Liver (tissue), 8 donors: ENCODE measurements at regions not wholly inside any gene's neighbourhood (a gene's known extent, or its start where the extent isn't known, plus 50 kb on each side); places are given as distances from the start of the nearest gene placed in this dataset.

Experiments used
- DNase-seq: peaks from one replicate; pipeline ENCODE4 v3.0.0-alpha.2; 2017; ENCODE audit warnings: low spot score
- H3K27ac ChIP-seq, 2 donors: one replicate each; pipeline ENCODE4 v1.7.0; 2013; ENCODE audit warnings: inconsistent platforms in 2 of 2, low read length in 2 of 2, control low read depth in 1 of 2, low read depth in 1 of 2, mild to moderate bottlenecking in 1 of 2
- H3K27me3 ChIP-seq, 4 donors: one replicate each; pipeline versions ENCODE4 v1.6.1 to v1.7.0; 2013; ENCODE audit warnings: low read length in 3 of 4, inconsistent platforms in 1 of 4, mild to moderate bottlenecking in 1 of 4, moderate library complexity in 1 of 4; ENCODE audit not compliant: control insufficient read depth in 4 of 4, insufficient read depth in 4 of 4
- H3K36me3 ChIP-seq, 4 donors: one replicate each; pipeline versions ENCODE4 v1.6.1 to v1.7.0; 2013; ENCODE audit warnings: low read length in 3 of 4, mild to moderate bottlenecking in 3 of 4, low read depth in 1 of 4, moderate library complexity in 1 of 4; ENCODE audit not compliant: control insufficient read depth in 4 of 4, insufficient read depth in 3 of 4
- H3K4me1 ChIP-seq, 4 donors: one replicate each; pipeline versions ENCODE4 v1.6.1 to v1.7.0; 2013; ENCODE audit warnings: low read length in 3 of 4, mild to moderate bottlenecking in 3 of 4, moderate library complexity in 1 of 4; ENCODE audit not compliant: control insufficient read depth in 4 of 4, insufficient read depth in 4 of 4
- H3K4me3 ChIP-seq, 3 donors: one replicate each; pipeline versions ENCODE4 v1.6.1 to v1.7.0; 2013; ENCODE audit warnings: low read length in 3 of 3, control low read depth in 1 of 3, low read depth in 1 of 3, mild to moderate bottlenecking in 1 of 3
- H3K9ac ChIP-seq, 2 donors: one replicate each; pipeline ENCODE4 v1.7.0; 2013; ENCODE audit warnings: low read length in 2 of 2, mild to moderate bottlenecking in 2 of 2, moderate library complexity in 2 of 2, control low read depth in 1 of 2, low read depth in 1 of 2
- H3K9me3 ChIP-seq, 4 donors: one replicate each; pipeline versions ENCODE4 v1.6.1 to v1.7.0; 2013; ENCODE audit warnings: low read length in 3 of 4; ENCODE audit not compliant: control insufficient read depth in 4 of 4
- EGR1 ChIP-seq, 2 donors: IDR thresholded peaks; 2 replicates each; pipeline ENCODE4 v1.6.1; 2016 to 2018; ENCODE audit warnings: antibody characterized with exemption in 2 of 2, low read depth in 2 of 2
- FOXA2 ChIP-seq: IDR thresholded peaks from 2 replicates; pipeline ENCODE4 v1.6.1; 2016; ENCODE audit warnings: antibody characterized with exemption
- GABPA ChIP-seq, 2 donors: IDR thresholded peaks in 1 of 2; conservative IDR thresholded peaks in 1 of 2; 2 replicates each; pipeline ENCODE4 v1.6.1; 2016; ENCODE audit warnings: antibody characterized with exemption in 2 of 2, mild to moderate bottlenecking in 1 of 2, moderate library complexity in 1 of 2
- HNF4G ChIP-seq: IDR thresholded peaks from 2 replicates; pipeline ENCODE4 v1.6.1; 2016; ENCODE audit warnings: antibody characterized with exemption
- RAD21 ChIP-seq, 2 donors: IDR thresholded peaks; 2 replicates each; pipeline ENCODE4 v1.6.1; 2016; ENCODE audit warnings: antibody characterized with exemption in 2 of 2, mild to moderate bottlenecking in 2 of 2
- RXRA ChIP-seq, 2 donors: IDR thresholded peaks; 2 replicates each; pipeline ENCODE4 v1.6.1; 2017 to 2018; ENCODE audit warnings: antibody characterized with exemption in 2 of 2, mild to moderate bottlenecking in 1 of 2
- SP1 ChIP-seq: IDR thresholded peaks from 2 replicates; pipeline ENCODE4 v1.6.1; 2018; ENCODE audit warnings: antibody characterized with exemption, mild to moderate bottlenecking
- YY1 ChIP-seq: IDR thresholded peaks from 2 replicates; pipeline ENCODE4 v1.6.1; 2016; ENCODE audit warnings: antibody characterized with exemption, mild to moderate bottlenecking
- WGBS: extraction: QIAGEN DNeasy Blood & Tissue Kit; methylation state at CpG from one replicate; pipeline ENCODE4 v1.1.7; 2013; 5-methylcytosine and 5-hydroxymethylcytosine counted together
- TF ChIP-seq, protein P1 (sequence below): IDR thresholded peaks from 2 replicates; pipeline ENCODE4 v1.6.1; 2016; ENCODE audit warnings: antibody characterized with exemption
- TF ChIP-seq, protein P2 (sequence below): IDR thresholded peaks from 2 replicates; pipeline ENCODE4 v1.6.1; 2016; ENCODE audit warnings: antibody characterized with exemption
- TF ChIP-seq, protein P3 (sequence below): fragments of 150-350 bp; IDR thresholded peaks from 2 replicates; pipeline ENCODE4 v1.5.1; 2017; ENCODE audit warnings: improper control_type of control experiment, low read depth, low read length; ENCODE audit not compliant: missing input control
- TF ChIP-seq, protein P4 (sequence below): IDR thresholded peaks from 2 replicates; pipeline ENCODE4 v1.6.1; 2016; ENCODE audit warnings: antibody characterized with exemption, mild to moderate bottlenecking
- TF ChIP-seq, protein P5 (sequence below): IDR thresholded peaks from 2 replicates; pipeline ENCODE4 v1.6.1; 2016; ENCODE audit warnings: antibody characterized with exemption
- donor health status: healthy.
- donor health status: healthy.
- donor health status: healthy.
- donor health status: healthy.
- donor health status: healthy.

DNA sequence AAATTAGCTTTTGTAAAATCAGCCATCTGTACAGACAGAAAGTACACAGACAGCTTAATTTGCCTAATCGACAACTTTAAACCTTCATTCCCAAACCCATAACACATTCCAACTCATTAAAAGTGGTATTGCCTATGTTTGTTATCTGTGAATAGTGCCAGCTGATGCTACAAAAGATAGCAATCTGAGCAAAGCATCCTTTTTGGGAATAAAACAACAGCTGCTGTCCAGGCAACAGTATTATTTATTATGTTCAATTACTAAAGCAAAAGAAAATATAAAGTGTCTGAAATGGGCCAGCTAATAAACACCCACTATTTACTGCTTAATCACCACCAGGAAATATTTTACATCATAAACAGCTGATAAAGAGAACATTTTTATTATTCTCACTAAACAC is 134.8 kb upstream of the ABI3BP start:
- no peak overlapping the region for H3K4me3 ChIP-seq
- TF ChIP-seq SP1 (no peak), EGR1 (IDR thresholded peaks at IDR 0.05; ENCODE audit: low read depth in 2 of 2) (no peak), FOXA2 (no peak), RAD21 (IDR thresholded peaks at IDR 0.05) (no peak), RXRA (IDR thresholded peaks at IDR 0.05) (no peak)
- TF ChIP-seq, protein P1, sequence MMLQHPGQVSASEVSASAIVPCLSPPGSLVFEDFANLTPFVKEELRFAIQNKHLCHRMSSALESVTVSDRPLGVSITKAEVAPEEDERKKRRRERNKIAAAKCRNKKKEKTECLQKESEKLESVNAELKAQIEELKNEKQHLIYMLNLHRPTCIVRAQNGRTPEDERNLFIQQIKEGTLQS = no peak
- TF ChIP-seq, protein P2, sequence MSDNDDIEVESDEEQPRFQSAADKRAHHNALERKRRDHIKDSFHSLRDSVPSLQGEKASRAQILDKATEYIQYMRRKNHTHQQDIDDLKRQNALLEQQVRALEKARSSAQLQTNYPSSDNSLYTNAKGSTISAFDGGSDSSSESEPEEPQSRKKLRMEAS = no peak
- TF ChIP-seq, protein P3, sequence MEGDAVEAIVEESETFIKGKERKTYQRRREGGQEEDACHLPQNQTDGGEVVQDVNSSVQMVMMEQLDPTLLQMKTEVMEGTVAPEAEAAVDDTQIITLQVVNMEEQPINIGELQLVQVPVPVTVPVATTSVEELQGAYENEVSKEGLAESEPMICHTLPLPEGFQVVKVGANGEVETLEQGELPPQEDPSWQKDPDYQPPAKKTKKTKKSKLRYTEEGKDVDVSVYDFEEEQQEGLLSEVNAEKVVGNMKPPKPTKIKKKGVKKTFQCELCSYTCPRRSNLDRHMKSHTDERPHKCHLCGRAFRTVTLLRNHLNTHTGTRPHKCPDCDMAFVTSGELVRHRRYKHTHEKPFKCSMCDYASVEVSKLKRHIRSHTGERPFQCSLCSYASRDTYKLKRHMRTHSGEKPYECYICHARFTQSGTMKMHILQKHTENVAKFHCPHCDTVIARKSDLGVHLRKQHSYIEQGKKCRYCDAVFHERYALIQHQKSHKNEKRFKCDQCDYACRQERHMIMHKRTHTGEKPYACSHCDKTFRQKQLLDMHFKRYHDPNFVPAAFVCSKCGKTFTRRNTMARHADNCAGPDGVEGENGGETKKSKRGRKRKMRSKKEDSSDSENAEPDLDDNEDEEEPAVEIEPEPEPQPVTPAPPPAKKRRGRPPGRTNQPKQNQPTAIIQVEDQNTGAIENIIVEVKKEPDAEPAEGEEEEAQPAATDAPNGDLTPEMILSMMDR = no peak
- 86% methylated on average over 1 of the region's 1 CpG for WGBS
- DNase-seq = no peak
- no peak overlapping the region for H3K9ac ChIP-seq
- H3K4me1 ChIP-seq = no peaks in the 10 kb centered on the region
- H3K27me3 ChIP-seq = no peaks in the 10 kb centered on the region
- H3K36me3 ChIP-seq = no peaks in the 10 kb centered on the region
- H3K27ac ChIP-seq = no peak overlapping the region
- H3K9me3 ChIP-seq = no peaks in the 10 kb centered on the region

DNA sequence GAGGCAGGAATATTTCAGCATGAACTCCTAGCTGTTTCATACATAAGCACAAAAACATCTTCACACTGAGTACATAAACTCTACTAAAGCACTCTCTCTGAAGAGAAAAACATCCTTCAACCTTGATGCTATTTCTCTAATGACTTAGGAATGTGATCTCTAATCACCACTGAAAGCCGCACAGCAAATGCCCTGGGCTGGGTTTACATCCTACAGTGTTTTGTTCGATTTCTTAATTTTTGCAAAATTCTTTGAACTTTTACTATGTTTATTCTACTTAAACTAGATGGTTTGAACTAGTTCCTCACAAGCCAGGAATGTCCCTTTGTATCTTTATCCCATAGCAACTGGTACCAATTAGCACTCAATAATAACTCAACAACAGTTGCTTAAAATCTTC is 130.9 kb upstream of the ABI3BP start:
- peaks cover 0 to 4% (median 0%) of the 10 kb centered on the region in 4 donors for H3K27me3 ChIP-seq
- TF ChIP-seq, protein P3 = no peak
- no peak for TF ChIP-seq EGR1 (IDR thresholded peaks at IDR 0.05; ENCODE audit: low read depth in 2 of 2)
- TF ChIP-seq GABPA (IDR thresholded peaks at IDR 0.05 in 1 of 2, conservative IDR thresholded peaks at IDR 0.05 in 1 of 2) = no peak
- TF ChIP-seq, protein P1 = no peak
- TF ChIP-seq, protein P4, sequence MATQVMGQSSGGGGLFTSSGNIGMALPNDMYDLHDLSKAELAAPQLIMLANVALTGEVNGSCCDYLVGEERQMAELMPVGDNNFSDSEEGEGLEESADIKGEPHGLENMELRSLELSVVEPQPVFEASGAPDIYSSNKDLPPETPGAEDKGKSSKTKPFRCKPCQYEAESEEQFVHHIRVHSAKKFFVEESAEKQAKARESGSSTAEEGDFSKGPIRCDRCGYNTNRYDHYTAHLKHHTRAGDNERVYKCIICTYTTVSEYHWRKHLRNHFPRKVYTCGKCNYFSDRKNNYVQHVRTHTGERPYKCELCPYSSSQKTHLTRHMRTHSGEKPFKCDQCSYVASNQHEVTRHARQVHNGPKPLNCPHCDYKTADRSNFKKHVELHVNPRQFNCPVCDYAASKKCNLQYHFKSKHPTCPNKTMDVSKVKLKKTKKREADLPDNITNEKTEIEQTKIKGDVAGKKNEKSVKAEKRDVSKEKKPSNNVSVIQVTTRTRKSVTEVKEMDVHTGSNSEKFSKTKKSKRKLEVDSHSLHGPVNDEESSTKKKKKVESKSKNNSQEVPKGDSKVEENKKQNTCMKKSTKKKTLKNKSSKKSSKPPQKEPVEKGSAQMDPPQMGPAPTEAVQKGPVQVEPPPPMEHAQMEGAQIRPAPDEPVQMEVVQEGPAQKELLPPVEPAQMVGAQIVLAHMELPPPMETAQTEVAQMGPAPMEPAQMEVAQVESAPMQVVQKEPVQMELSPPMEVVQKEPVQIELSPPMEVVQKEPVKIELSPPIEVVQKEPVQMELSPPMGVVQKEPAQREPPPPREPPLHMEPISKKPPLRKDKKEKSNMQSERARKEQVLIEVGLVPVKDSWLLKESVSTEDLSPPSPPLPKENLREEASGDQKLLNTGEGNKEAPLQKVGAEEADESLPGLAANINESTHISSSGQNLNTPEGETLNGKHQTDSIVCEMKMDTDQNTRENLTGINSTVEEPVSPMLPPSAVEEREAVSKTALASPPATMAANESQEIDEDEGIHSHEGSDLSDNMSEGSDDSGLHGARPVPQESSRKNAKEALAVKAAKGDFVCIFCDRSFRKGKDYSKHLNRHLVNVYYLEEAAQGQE = no peak
- TF ChIP-seq SP1 = no peak
- TF ChIP-seq HNF4G = no peak
- no peak for TF ChIP-seq YY1
- TF ChIP-seq, protein P5, sequence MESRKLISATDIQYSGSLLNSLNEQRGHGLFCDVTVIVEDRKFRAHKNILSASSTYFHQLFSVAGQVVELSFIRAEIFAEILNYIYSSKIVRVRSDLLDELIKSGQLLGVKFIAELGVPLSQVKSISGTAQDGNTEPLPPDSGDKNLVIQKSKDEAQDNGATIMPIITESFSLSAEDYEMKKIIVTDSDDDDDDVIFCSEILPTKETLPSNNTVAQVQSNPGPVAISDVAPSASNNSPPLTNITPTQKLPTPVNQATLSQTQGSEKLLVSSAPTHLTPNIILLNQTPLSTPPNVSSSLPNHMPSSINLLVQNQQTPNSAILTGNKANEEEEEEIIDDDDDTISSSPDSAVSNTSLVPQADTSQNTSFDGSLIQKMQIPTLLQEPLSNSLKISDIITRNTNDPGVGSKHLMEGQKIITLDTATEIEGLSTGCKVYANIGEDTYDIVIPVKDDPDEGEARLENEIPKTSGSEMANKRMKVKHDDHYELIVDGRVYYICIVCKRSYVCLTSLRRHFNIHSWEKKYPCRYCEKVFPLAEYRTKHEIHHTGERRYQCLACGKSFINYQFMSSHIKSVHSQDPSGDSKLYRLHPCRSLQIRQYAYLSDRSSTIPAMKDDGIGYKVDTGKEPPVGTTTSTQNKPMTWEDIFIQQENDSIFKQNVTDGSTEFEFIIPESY = no peak
- DNase-seq = no peak
- no peak overlapping the region for H3K4me3 ChIP-seq
- 55% methylated on average over 2 of the region's 2 CpGs for WGBS
- no peaks in the 10 kb centered on the region for H3K4me1 ChIP-seq
- no peak overlapping the region for H3K27ac ChIP-seq
- no peaks in the 10 kb centered on the region for H3K9me3 ChIP-seq
- H3K36me3 ChIP-seq = no peaks in the 10 kb centered on the region
- no peak overlapping the region for H3K9ac ChIP-seq
